GM19351 (cell line): ENCODE measurements at regions not wholly inside any gene's neighbourhood (a gene's known extent, or its start where the extent isn't known, plus 50 kb on each side); places are given as distances from the start of the nearest gene placed in this dataset.

Experiments used
- ATAC-seq: cut with Tn5 transposase; IDR thresholded peaks from one replicate; pipeline ENCODE4 v1.9.1; 2021; ENCODE audit warnings: mild to moderate bottlenecking, moderate library complexity; ENCODE audit not compliant: unreplicated experiment

- ATAC-seq: no peak
Measured at GRCh38 chr5:125575171-125575890, 828.9 kb upstream of the ZNF608 start.

GRCh38 chr5:125575891-125576505 lies 829.6 kb upstream of the ZNF608 start:
- no peak for ATAC-seq

GRCh38 chr5:125576822-125577221 lies 830.4 kb upstream of the ZNF608 start:
- no peak for ATAC-seq

GRCh38 chr5:125578551-125578950 lies 832.1 kb upstream of the ZNF608 start:
- no peak for ATAC-seq

GRCh38 chr5:125579182-125579581 lies 832.7 kb upstream of the ZNF608 start:
- no peak for ATAC-seq

GRCh38 chr5:125581311-125581710 lies 834.9 kb upstream of the ZNF608 start:
- no peak for ATAC-seq

GRCh38 chr5:125582352-125582751 lies 835.9 kb upstream of the ZNF608 start:
- no peak for ATAC-seq

GRCh38 chr5:125583321-125584139 lies 837.1 kb upstream of the ZNF608 start:
- ATAC-seq: no peak

GRCh38 chr5:125584140-125584520 lies 837.7 kb upstream of the ZNF608 start:
- ATAC-seq: no peak

- no peak for ATAC-seq
Measured at GRCh38 chr5:125587631-125588030, 835.6 kb upstream of the GRAMD2B start.

- no peak for ATAC-seq
Measured at GRCh38 chr5:125592856-125593255, 830.4 kb upstream of the GRAMD2B start.

- ATAC-seq: no peak
Measured at GRCh38 chr5:125595095-125595494, 828.1 kb upstream of the GRAMD2B start.

- no peak for ATAC-seq
Measured at GRCh38 chr5:125595845-125596244, 827.4 kb upstream of the GRAMD2B start.

- ATAC-seq: no peak
Measured at GRCh38 chr5:125597338-125597737, 825.9 kb upstream of the GRAMD2B start.

GRCh38 chr5:125600559-125600958 lies 822.6 kb upstream of the GRAMD2B start:
- no peak for ATAC-seq

GRCh38 chr5:125602184-125602583 lies 821.0 kb upstream of the GRAMD2B start:
- ATAC-seq: no peak

- ATAC-seq: no peak
Measured at GRCh38 chr5:125603321-125603720, 819.9 kb upstream of the GRAMD2B start.

GRCh38 chr5:125604104-125604503 lies 819.1 kb upstream of the GRAMD2B start:
- ATAC-seq: no peak

GRCh38 chr5:125607018-125607417 lies 816.2 kb upstream of the GRAMD2B start:
- ATAC-seq: no peak

GRCh38 chr5:125609011-125609410 lies 814.2 kb upstream of the GRAMD2B start:
- ATAC-seq: no peak

- no peak for ATAC-seq
Measured at GRCh38 chr5:125610892-125611291, 812.3 kb upstream of the GRAMD2B start.

GRCh38 chr5:125611541-125611940 lies 811.7 kb upstream of the GRAMD2B start:
- ATAC-seq: no peak
